Testis (tissue), 2 donors: ENCODE measurements at regions not wholly inside any gene's neighbourhood (a gene's known extent, or its start where the extent isn't known, plus 50 kb on each side); places are given as distances from the start of the nearest gene placed in this dataset.

Source experiments
- POLR2A ChIP-seq: fragments of 450-650 bp; IDR thresholded peaks from one replicate; pipeline ENCODE4 v1.6.1; 2017; ENCODE audit warnings: antibody characterized with exemption, mild to moderate bottlenecking, moderate library complexity
- TF ChIP-seq, protein P1 (sequence below), 3 experiments: fragments of 450-650 bp in 2 of 3; fragments of 200-600 bp in 1 of 3; sonication (generic) in 1 of 3; IDR thresholded peaks; one replicate each; pipeline ENCODE4 v1.5.1; 2016 to 2019; ENCODE audit warnings: antibody characterized with exemption in 3 of 3, mild to moderate bottlenecking in 2 of 3, moderate library complexity in 1 of 3

DNA sequence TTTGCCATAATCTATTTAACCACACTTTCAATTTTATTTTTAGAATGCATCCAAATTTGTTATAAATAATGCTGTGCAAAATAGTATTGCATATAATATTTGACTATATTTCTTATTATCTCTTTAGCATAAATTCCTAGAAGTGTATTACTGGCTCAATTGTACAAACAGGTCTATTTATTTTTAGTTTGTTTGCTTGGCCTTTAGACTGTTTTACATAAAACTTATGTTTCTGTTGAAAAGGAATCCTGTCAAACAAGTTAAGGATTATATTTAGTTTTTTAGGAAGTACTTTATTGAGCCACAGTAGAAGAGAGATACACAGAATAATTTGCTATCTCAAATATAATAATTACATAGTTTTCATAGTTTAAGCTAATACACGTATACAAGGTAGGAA, 413.8 kb downstream of the GBA3 start:
- TF ChIP-seq, protein P1, sequence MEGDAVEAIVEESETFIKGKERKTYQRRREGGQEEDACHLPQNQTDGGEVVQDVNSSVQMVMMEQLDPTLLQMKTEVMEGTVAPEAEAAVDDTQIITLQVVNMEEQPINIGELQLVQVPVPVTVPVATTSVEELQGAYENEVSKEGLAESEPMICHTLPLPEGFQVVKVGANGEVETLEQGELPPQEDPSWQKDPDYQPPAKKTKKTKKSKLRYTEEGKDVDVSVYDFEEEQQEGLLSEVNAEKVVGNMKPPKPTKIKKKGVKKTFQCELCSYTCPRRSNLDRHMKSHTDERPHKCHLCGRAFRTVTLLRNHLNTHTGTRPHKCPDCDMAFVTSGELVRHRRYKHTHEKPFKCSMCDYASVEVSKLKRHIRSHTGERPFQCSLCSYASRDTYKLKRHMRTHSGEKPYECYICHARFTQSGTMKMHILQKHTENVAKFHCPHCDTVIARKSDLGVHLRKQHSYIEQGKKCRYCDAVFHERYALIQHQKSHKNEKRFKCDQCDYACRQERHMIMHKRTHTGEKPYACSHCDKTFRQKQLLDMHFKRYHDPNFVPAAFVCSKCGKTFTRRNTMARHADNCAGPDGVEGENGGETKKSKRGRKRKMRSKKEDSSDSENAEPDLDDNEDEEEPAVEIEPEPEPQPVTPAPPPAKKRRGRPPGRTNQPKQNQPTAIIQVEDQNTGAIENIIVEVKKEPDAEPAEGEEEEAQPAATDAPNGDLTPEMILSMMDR (IDR thresholded peaks at IDR 0.05), result no peak
- no peak for TF ChIP-seq POLR2A
